HCT116 (cell line): ENCODE measurements at regions not wholly inside any gene's neighbourhood (a gene's known extent, or its start where the extent isn't known, plus 50 kb on each side); places are given as distances from the start of the nearest gene placed in this dataset.

Experiments used
- ATAC-seq: fragments of 200-7000 bp; cut with Tn5 transposase; 2 replicates; pipeline ENCODE4 v1.9.1; 2020; ENCODE audit warnings: mild to moderate bottlenecking, moderate library complexity
- BruUV-seq: library from RNA; stranded (reverse); fragments of 400-500 nt; replicated peaks from 2 replicates; lab custom pipeline; 2021; lab: Mats Ljungman, UMichigan
- CTCF ChIA-PET: fragments of 300-600 bp; sonication (Branson Sonifier 250); formaldehyde crosslinking; loops from one replicate; lab custom pipeline; 2021; ENCODE audit warnings: antibody characterized with exemption; lab: Charles Lee
- POLR2A ChIA-PET: fragments of 300-600, 350-600 bp; sonication (Branson Sonifier 250); formaldehyde crosslinking; loops from one replicate; lab custom pipeline; 2021; ENCODE audit warnings: antibody characterized with exemption; lab: Charles Lee
- RAD21 ChIA-PET, 2 experiments: fragments of 300-600 bp; sonication (Branson Sonifier 250); formaldehyde crosslinking; loops; one replicate each; lab custom pipeline; 2023; ENCODE audit warnings: low total read pairs in 2 of 2; ENCODE audit not compliant: uncharacterized antibody in 2 of 2, unreplicated experiment in 2 of 2, low non-redundant PET in 1 of 2; lab: Charles Lee
- DNase-seq: peaks from one replicate; pipeline ENCODE4 v3.0.0-alpha.2; 2010; ENCODE audit warnings: low read depth, low spot score
- H2AFZ ChIP-seq: fragments of 200-600 bp; shearing (Covaris generic), sonication (generic); 2 replicates; pipeline ENCODE4 v1.6.1; 2017; ENCODE audit warnings: low read depth, mixed run types, mixed read lengths, antibody characterized with exemption, low read length; ENCODE audit not compliant: poor library complexity, severe bottlenecking
- H3K27ac ChIP-seq: 2 replicates; pipeline ENCODE4 v1.5.1; 2012; ENCODE audit warnings: low read depth, low read length
- H3K27me3 ChIP-seq: fragments of 200-600 bp; sonication (generic); 2 replicates; pipeline ENCODE4 v1.6.1; 2016; ENCODE audit warnings: mixed run types, low read length, mixed read lengths; ENCODE audit not compliant: insufficient read depth
- H3K36me3 ChIP-seq, 2 experiments: fragments of 200-500 bp in 1 of 2; fragments of 200-600 bp in 1 of 2; sonication (Bioruptor generic) in 1 of 2; sonication (generic) in 1 of 2; 2 replicates each; pipeline versions ENCODE4 v1.5.1 to v1.6.1; 2014 to 2016; ENCODE audit warnings: low read length in 2 of 2, inconsistent platforms in 1 of 2, mixed read lengths in 1 of 2, mixed run types in 1 of 2; ENCODE audit not compliant: insufficient read depth in 2 of 2, control insufficient read depth in 1 of 2
- H3K4me1 ChIP-seq, 2 experiments: fragments of 200-600 bp in 1 of 2; sonication (generic) in 1 of 2; 2 replicates each; pipeline versions ENCODE4 v1.5.1 to v1.6.1; 2012 to 2017; ENCODE audit warnings: low read length in 2 of 2, inconsistent platforms in 1 of 2, mild to moderate bottlenecking in 1 of 2, mixed read lengths in 1 of 2, mixed run types in 1 of 2, moderate library complexity in 1 of 2; ENCODE audit not compliant: insufficient read depth in 2 of 2, control insufficient read depth in 1 of 2
- H3K4me2 ChIP-seq: fragments of 200-600 bp; sonication (generic); 2 replicates; pipeline ENCODE4 v1.6.1; 2017; ENCODE audit warnings: mixed run types, low read length, mixed read lengths
- H3K4me3 ChIP-seq, 2 experiments: fragments of 200-600 bp in 1 of 2; sonication (generic) in 1 of 2; replicated peaks in 1 of 2; 2 replicates each; pipeline ENCODE4 v1.5.1; 2011 to 2016; ENCODE audit warnings: low read length in 2 of 2, control low read depth in 1 of 2, low read depth in 1 of 2, mild to moderate bottlenecking in 1 of 2, mixed read lengths in 1 of 2, mixed run types in 1 of 2
- H3K79me2 ChIP-seq: fragments of 200-600 bp; sonication (generic); 2 replicates; pipeline ENCODE4 v1.6.1; 2017; ENCODE audit warnings: mild to moderate bottlenecking, mixed run types, low read length, moderate library complexity, mixed read lengths; ENCODE audit not compliant: insufficient read depth
- H3K9ac ChIP-seq: fragments of 200-600 bp; sonication (generic); 2 replicates; pipeline ENCODE4 v1.6.1; 2016; ENCODE audit warnings: low read length, mixed read lengths
- H3K9me2 ChIP-seq: fragments of 200-600 bp; sonication (generic), shearing (Covaris generic); 2 replicates; pipeline ENCODE4 v1.6.1; 2017; ENCODE audit warnings: mixed run types, mild to moderate bottlenecking, moderate library complexity; ENCODE audit not compliant: insufficient read depth
- H3K9me3 ChIP-seq, 2 experiments: fragments of 200-500 bp in 1 of 2; fragments of 200-600 bp in 1 of 2; sonication (Bioruptor generic) in 1 of 2; sonication (generic) in 1 of 2; 2 replicates each; pipeline ENCODE4 v1.6.1; 2014 to 2017; ENCODE audit warnings: low read length in 2 of 2, mixed read lengths in 2 of 2, inconsistent platforms in 1 of 2, low read depth in 1 of 2, mild to moderate bottlenecking in 1 of 2, mixed run types in 1 of 2, moderate library complexity in 1 of 2; ENCODE audit not compliant: control insufficient read depth in 1 of 2, insufficient read depth in 1 of 2
- H4K20me1 ChIP-seq: fragments of 200-600 bp; sonication (generic), shearing (Covaris generic); 2 replicates; pipeline ENCODE4 v1.6.1; 2017; ENCODE audit warnings: mixed run types, mild to moderate bottlenecking, moderate library complexity; ENCODE audit not compliant: insufficient read depth
- CBX3 ChIP-seq: IDR thresholded peaks from 2 replicates; pipeline ENCODE4 v1.6.1; 2012; ENCODE audit warnings: low read depth
- CEBPB ChIP-seq: IDR thresholded peaks from 2 replicates; pipeline ENCODE4 v1.6.1; 2012; ENCODE audit warnings: low read depth
- EGR1 ChIP-seq: IDR thresholded peaks from 2 replicates; pipeline ENCODE4 v1.6.1; 2012; ENCODE audit warnings: low read depth
- EZH2 ChIP-seq: fragments of 200-600 bp; sonication (generic); IDR thresholded peaks from 2 replicates; pipeline ENCODE4 v1.6.1; 2017; ENCODE audit warnings: antibody characterized with exemption, mixed run types
- EZH2phosphoT487 ChIP-seq: fragments of 200-600 bp; IDR thresholded peaks from 2 replicates; pipeline ENCODE4 v1.6.1; 2018; ENCODE audit warnings: antibody characterized with exemption, borderline replicate concordance
- JUND ChIP-seq: IDR thresholded peaks from 2 replicates; pipeline ENCODE4 v1.6.1; 2012
- MAX ChIP-seq: IDR thresholded peaks from 2 replicates; pipeline ENCODE4 v1.6.1; 2012
- POLR2A ChIP-seq: IDR thresholded peaks from 2 replicates; pipeline ENCODE4 v1.7.0; 2011; ENCODE audit warnings: borderline replicate concordance; ENCODE audit not compliant: insufficient read depth, insufficient read length; ENCODE audit errors: extremely low read depth
- POLR2AphosphoS5 ChIP-seq: IDR thresholded peaks from 2 replicates; pipeline ENCODE4 v1.6.1; 2011; ENCODE audit warnings: mild to moderate bottlenecking, low read depth, low read length, moderate library complexity
- RAD21 ChIP-seq: IDR thresholded peaks from 2 replicates; pipeline ENCODE4 v1.6.1; 2012; ENCODE audit warnings: low read depth, mild to moderate bottlenecking
- REST ChIP-seq: IDR thresholded peaks from 2 replicates; pipeline ENCODE4 v1.6.1; 2012; ENCODE audit warnings: low read depth
- SIN3A ChIP-seq: IDR thresholded peaks from 2 replicates; pipeline ENCODE4 v1.6.1; 2012; ENCODE audit warnings: low read depth
- SP1 ChIP-seq: IDR thresholded peaks from 2 replicates; pipeline ENCODE4 v1.6.1; 2012; ENCODE audit warnings: low read depth
- TCF7L2 ChIP-seq: IDR thresholded peaks from 2 replicates; pipeline ENCODE4 v1.7.0; 2011; ENCODE audit warnings: borderline replicate concordance, inconsistent platforms; ENCODE audit not compliant: insufficient read depth, insufficient read length; ENCODE audit errors: extremely low read depth
- YY1 ChIP-seq: IDR thresholded peaks from 2 replicates; pipeline ENCODE4 v1.6.1; 2011; ENCODE audit warnings: low read length, low read depth, moderate library complexity, mild to moderate bottlenecking; ENCODE audit not compliant: insufficient replicate concordance; ENCODE audit errors: extremely low read depth
- ZBTB33 ChIP-seq: IDR thresholded peaks from 2 replicates; pipeline ENCODE4 v1.6.1; 2011; ENCODE audit warnings: mild to moderate bottlenecking, low read length, moderate library complexity; ENCODE audit not compliant: insufficient replicate concordance; ENCODE audit errors: extremely low read depth
- ZFX ChIP-seq: fragments of 450-650 bp; IDR thresholded peaks from 2 replicates; pipeline ENCODE4 v1.6.1; 2017
- intact Hi-C: fragments of 100-400 bp; cut with micrococcal nuclease; formaldehyde crosslinking; loops from 2 replicates; pipeline ENCODE4 v1.10.0; 2022

GRCh38 chrX:95995583-95995982 is 689.1 kb upstream of the DIAPH2 start:
- Histone ChIP-seq H3K79me2 (no peaks in the 10 kb centered on the region), H3K4me3 (no peak overlapping the region), H3K36me3 (no peaks in the 10 kb centered on the region), H3K27ac (no peak overlapping the region), H3K4me2 (no peak overlapping the region), H3K9ac (no peak overlapping the region), H2AFZ (no peak overlapping the region), H4K20me1 (no peaks in the 10 kb centered on the region), H3K9me2 (no peaks in the 10 kb centered on the region), H3K4me1 (no peaks in the 10 kb centered on the region), H3K27me3 (no peaks in the 10 kb centered on the region), H3K9me3 (no peaks in the 10 kb centered on the region; a peak in 1 of 4 replicates)
- BruUV-seq: no TSS peak
- POLR2A ChIA-PET: no interaction called here
- RAD21 ChIA-PET: no interaction called here
- ATAC-seq (no peak), DNase-seq (no peak)
- intact Hi-C loops: no loop called here
- no peak for TF ChIP-seq POLR2A
- no peak for TF ChIP-seq EGR1
- TF ChIP-seq ZFX: no peak
- no peak for TF ChIP-seq EZH2
- TF ChIP-seq CEBPB: no peak
- no peak for TF ChIP-seq YY1
- no peak for TF ChIP-seq ZBTB33
- no peak for TF ChIP-seq MAX
- CTCF ChIA-PET: no interaction called here

GRCh38 chrX:95996294-95996693 is 688.3 kb upstream of the DIAPH2 start:
- intact Hi-C loops: no loop called here
- Histone ChIP-seq H3K9me3 (no peaks in the 10 kb centered on the region), H2AFZ (no peak overlapping the region), H3K4me3 (no peak overlapping the region), H3K9ac (no peak overlapping the region), H3K4me2 (no peak overlapping the region), H4K20me1 (no peaks in the 10 kb centered on the region), H3K27ac (no peak overlapping the region), H3K4me1 (no peaks in the 10 kb centered on the region), H3K9me2 (no peaks in the 10 kb centered on the region), H3K27me3 (no peaks in the 10 kb centered on the region), H3K36me3 (no peaks in the 10 kb centered on the region), H3K79me2 (no peaks in the 10 kb centered on the region)
- no peak for ATAC-seq
- CTCF ChIA-PET: no interaction called here
- RAD21 ChIA-PET: no interaction called here
- no TSS peak for BruUV-seq
- no peak for DNase-seq
- POLR2A ChIA-PET: no interaction called here
- no peak for TF ChIP-seq EZH2
- no peak for TF ChIP-seq RAD21
- no peak for TF ChIP-seq EGR1
- TF ChIP-seq ZFX: no peak
- no peak for TF ChIP-seq EZH2phosphoT487
- TF ChIP-seq SIN3A: no peak
- no peak for TF ChIP-seq REST
- TF ChIP-seq TCF7L2: no peak
- TF ChIP-seq CBX3: no peak
- TF ChIP-seq JUND: no peak
- TF ChIP-seq POLR2AphosphoS5: no peak
- no peak for TF ChIP-seq SP1
